GM12873 (cell line): ENCODE measurements at regions not wholly inside any gene's neighbourhood (a gene's known extent, or its start where the extent isn't known, plus 50 kb on each side); places are given as distances from the start of the nearest gene placed in this dataset.

Source experiments
- TF ChIP-seq, protein P1 (sequence below): IDR thresholded peaks from 2 replicates; pipeline ENCODE4 v1.5.1; 2012; ENCODE audit warnings: low read depth, mild to moderate bottlenecking, moderate library complexity, low read length, control low read depth; ENCODE audit not compliant: insufficient read depth; ENCODE audit errors: missing control alignments

DNA sequence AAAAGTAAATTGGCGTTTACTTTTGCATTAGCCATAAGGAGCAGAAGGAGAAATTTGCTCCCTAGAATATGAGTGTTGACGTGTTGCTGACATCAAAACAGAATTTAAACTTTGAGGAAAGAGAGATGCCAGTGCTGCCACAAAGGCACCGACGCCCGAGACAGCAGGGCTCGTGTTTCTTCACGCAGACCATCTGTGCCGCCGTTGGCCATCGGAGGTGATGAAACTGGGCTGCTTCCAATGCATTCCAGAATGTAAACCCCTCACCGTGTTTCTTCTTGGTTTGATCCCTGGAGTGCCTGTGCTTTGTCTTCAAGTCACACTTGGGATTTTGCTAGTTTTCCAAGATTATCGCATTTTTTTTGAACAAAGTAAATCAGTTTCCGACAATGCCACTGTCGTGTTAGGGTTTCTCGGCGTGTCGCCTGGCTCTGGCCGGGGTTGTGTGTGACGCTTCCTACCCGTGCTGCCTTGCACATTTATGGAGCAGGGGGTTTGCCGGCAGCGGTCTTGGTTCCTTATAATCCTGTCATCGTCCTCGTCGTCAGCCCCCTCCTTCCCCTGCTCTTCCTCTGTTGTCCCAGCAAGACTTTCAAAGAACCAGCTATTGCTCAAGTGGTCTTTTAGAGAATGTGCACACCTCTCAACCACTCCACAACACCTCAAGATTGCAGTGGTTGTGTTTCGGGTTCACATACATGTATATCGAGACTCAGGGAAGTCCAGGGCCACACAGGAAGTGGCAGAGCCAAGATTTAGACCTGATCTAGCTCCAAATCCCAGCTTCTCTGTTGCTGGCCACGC lies 103.9 kb downstream of the METRNL start:
- TF ChIP-seq, protein P1, sequence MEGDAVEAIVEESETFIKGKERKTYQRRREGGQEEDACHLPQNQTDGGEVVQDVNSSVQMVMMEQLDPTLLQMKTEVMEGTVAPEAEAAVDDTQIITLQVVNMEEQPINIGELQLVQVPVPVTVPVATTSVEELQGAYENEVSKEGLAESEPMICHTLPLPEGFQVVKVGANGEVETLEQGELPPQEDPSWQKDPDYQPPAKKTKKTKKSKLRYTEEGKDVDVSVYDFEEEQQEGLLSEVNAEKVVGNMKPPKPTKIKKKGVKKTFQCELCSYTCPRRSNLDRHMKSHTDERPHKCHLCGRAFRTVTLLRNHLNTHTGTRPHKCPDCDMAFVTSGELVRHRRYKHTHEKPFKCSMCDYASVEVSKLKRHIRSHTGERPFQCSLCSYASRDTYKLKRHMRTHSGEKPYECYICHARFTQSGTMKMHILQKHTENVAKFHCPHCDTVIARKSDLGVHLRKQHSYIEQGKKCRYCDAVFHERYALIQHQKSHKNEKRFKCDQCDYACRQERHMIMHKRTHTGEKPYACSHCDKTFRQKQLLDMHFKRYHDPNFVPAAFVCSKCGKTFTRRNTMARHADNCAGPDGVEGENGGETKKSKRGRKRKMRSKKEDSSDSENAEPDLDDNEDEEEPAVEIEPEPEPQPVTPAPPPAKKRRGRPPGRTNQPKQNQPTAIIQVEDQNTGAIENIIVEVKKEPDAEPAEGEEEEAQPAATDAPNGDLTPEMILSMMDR: no peak

DNA sequence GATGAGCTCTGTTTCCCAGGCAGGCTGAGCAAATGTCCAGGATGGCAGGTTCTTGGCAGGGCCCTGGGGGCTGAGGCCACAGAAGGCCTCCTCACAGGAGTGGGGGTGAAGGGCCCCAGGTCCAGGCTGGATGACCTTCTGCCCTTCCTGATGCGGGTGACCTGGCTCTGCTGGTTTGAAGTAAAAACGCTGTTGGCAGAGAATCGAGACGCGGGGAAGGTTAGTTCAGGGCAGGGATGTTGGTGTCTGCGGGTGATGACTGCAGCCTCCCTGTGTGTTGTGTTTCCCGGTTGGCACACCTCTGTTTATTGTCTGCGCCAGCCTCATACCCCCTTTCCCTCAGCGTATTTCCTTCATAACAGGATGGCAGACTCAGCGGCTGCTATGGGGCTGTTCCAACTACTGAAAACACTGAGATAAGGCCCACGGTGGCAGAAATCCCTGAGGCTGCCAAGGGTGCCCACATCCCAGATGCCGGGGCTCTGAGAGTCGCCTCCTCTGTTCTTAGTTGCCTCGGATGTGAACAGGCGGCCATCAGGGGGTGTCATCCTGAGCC lies 104.6 kb downstream of the METRNL start:
- TF ChIP-seq, protein P1: no peak

DNA sequence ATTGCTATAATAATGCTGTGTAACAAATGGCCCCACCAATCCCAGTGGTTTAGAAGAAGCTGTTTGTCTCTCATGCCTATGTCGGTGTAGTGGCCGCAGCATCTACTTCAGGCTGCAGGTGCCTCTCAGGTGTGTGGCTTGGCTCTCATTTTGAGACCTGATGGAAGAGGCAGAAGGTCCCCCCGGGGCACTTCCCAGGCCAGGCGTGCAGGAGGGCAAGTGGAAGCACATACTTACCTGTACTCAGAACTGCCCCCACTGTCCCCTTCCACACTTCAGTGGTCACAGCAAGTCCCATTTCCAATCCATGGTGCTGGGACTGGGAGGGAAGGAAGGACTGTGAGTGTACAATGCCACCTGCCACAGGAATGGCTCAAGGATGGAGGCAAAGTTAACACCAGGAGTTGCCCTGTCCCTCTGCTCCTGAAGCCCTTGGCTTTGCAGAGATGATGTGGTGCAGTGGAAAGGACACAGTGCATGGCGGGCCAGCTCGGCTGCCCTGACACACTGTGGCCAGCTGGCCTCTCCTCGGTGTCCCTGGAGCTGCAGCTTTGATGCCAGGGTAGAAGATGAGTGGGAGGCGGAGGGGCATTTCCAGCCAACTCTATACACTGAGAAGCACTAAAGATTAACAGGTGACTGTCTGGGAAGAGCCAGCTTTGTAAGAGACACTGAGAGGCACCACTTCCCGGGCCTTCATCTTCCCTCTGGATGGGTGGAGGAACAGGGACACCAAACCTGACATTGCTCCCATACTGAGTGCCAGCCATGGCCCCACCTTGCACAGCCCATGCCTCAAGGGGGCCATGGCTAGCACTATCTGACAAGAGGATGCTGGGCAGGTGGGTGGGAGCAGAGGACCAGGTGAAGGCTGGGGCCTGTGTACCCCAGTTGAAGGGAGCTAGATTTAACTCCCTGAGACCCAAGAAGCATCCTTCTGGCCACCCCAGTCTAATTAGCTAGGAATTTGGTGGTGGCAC lies 105.9 kb downstream of the METRNL start:
- TF ChIP-seq, protein P1: no peak

DNA sequence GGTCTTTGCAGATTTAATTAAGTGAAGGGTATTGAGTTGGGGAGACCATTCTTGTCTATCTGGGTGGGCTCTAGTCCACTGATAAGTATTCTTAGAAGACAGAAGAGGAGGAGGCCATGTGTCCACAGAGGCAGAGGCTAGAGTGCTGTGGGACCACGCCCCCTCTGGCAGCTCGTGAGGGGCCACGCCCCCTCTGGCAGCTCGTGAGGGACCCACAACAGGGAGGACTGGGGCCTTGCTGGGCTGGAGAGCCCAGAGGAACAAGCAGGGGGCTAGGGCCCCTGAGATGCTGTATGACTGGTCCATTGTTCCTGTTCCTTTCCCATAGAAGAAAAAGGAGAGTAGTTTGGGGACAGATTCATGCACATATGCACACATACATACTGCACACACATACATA lies 106.8 kb downstream of the METRNL start:
- TF ChIP-seq, protein P1: no peak

DNA sequence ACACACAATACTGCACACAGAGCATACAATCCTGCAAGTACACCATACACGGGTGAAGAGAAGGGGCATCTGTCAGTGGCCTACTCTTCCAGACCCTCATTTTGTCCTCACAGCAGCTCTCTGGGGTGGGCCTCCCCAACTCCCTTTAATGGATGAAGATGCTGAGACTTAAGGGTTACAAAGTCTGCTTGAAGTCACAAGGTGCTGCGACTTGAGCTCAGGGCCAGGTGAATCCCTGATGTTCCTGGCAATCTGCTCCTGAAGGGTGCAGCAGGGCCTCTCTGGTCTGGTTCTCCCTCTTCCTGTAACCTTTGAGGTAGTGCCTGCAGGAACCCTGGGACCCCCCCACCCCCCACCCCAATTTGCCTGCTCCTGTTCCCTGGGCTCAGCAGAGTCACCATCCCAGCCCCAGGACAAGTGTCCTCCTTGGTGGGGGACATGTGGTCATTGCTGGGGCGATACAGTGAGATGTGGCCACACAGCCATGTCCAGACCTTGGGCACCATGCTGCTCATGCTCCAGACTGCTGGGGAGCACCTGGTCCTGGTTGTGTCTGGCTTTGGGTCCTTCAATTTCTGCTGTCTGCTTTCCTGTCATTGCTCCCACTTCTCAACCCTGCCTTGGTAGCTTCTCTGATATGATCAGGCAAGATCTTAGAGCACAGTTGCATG lies 107.5 kb downstream of the METRNL start:
- TF ChIP-seq, protein P1: no peak

DNA sequence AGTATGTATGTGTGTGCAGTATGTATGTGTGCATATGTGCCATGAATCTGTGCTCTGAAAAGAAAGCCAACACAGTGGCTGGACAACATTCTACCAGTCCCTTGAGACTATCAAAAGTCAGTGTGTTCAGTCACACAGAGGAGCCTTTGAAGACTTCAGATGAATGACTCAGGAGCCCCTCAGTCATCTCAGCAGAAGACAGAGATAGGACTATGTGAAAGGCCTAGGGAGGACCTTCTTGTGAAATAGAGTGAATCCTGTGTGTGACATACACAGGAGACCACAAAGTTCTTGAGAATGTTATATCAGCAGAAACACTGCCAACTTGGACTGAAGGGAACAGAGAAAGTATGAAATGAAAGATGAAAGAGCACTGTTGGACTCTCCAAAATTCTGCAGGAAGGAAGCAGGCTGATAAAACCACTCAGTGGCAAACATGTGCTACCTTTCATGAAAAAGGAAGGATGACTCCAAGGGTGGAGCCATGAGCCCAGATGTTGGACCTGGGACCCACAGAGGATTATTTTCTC lies 108.4 kb downstream of the METRNL start:
- TF ChIP-seq, protein P1: no peak
